ENCODE measurements at regions not wholly inside any gene's neighbourhood (a gene's known extent, or its start where the extent isn't known, plus 50 kb on each side); places are given as distances from the start of the nearest gene placed in this dataset.
"Not testable (repeated sequence)": the region's sequence is repeated elsewhere in the genome, so short reads cannot be mapped to it uniquely, and the experiment has no call there.

DNA sequence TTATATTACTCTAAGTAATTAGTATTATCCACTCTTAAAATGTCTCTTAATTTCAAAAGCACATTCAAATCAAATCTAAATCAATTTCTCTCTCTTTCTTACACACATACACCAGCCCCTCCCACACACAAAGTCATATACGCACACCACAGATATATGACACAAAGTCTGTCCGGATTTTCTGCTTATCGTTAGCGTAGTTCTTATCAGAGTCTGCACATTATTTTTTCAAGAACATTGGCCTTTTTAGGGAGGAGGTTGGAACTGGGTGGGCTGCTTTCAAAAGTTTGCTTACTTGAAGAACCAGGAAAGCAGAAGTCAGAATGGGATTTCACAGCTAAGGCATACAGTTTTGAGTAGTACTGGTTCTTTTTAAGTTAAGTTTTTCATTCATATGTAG is 387.6 kb upstream of the CHRM2 start:
- peaks cover 5% of the 10 kb centered on the region; the same call in 1 of the 2 replicates for H3K4me1 ChIP-seq (ENCODE audit: insufficient read depth, low read length)
- H3K9me3 ChIP-seq (ENCODE audit: control insufficient read depth, insufficient read depth, low read length): no peaks in the 10 kb centered on the region
- no peak overlapping the region for H3K9ac ChIP-seq (ENCODE audit: low read depth, low read length)
- H3K36me3 ChIP-seq (ENCODE audit: insufficient read depth, low read length): no peaks in the 10 kb centered on the region

DNA sequence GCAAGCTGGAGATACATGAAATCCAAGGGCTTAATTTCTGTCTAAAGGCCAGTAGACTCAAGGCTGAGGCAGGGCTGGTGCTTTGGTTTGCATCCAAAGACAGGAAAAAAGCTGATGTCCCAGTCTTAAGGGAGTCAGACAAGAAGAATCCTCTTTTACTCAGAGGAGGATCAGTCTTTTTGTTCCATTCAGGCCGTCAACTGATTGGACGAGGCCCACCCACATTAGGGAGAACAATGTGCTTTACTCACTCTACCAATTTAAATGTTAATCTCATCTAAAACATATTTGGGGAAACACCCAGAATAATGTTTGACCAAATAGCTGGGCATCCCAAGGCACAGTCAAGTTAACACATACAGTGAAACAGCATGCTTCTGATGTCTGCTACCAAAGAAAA is 388.5 kb upstream of the CHRM2 start:
- H3K36me3 ChIP-seq (ENCODE audit: insufficient read depth, low read length): no peaks in the 10 kb centered on the region

DNA sequence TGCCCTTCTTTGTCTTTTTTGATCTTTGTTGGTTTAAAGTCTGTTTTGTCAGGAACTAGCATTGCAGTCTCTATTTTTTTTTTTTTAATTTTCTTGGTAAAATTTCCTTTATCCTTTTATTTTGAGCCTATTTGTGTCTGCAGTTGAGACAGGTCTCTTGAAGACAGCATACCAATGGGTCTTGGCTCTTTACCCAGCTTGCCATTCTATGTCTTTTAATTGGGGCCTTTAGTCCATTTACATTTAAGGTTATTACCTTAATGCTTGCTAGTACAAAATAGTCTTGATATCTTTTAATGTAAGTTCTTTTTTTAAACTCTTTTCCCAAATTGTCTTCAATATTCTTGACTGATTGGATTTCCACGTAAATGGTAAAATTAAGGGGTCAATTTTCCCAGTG is 398.3 kb upstream of the CHRM2 start:
- H3K9ac ChIP-seq (ENCODE audit: low read depth, low read length): no peak overlapping the region
- H3K9me3 ChIP-seq (ENCODE audit: control insufficient read depth, insufficient read depth, low read length): no peaks in the 10 kb centered on the region; the same call in 1 of the 2 replicates

More for the DNA sequence above, 388.5 kb upstream of the CHRM2 start:
- H3K9ac ChIP-seq (ENCODE audit: low read depth, low read length): no peak overlapping the region
- H3K9me3 ChIP-seq (ENCODE audit: control insufficient read depth, insufficient read depth, low read length): no peaks in the 10 kb centered on the region
- peaks cover 5% of the 10 kb centered on the region; the same call in 1 of the 2 replicates for H3K4me1 ChIP-seq (ENCODE audit: insufficient read depth, low read length)

DNA sequence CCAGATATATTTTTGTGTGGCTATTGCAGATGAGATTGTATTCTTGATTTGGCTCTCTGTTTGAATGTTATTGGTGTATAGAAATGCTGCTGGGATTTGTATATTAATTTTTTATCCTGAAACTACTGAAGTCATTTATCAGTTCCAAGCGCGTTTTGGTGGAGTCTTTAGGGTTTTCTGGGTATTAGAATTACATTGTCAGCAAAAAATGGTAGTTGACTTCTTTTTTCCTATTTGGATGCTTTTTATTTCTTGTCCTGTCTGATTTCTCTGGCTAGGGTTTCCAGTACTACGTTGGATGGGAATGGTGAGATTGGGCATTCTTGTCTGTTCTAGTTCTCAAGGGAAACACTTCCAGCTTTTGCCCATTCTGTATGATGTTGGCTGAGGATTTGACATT is 415.5 kb upstream of the CHRM2 start:
- Histone ChIP-seq H3K4me1 (ENCODE audit: insufficient read depth, low read length) (no peaks in the 10 kb centered on the region), H3K9me3 (ENCODE audit: control insufficient read depth, insufficient read depth, low read length) (no peaks in the 10 kb centered on the region), H3K9ac (ENCODE audit: low read depth, low read length) (no peak overlapping the region), H3K36me3 (ENCODE audit: insufficient read depth, low read length) (no peaks in the 10 kb centered on the region)

More for the DNA sequence above, 398.3 kb upstream of the CHRM2 start:
- no peaks in the 10 kb centered on the region for H3K4me1 ChIP-seq (ENCODE audit: insufficient read depth, low read length)
- no peaks in the 10 kb centered on the region for H3K36me3 ChIP-seq (ENCODE audit: insufficient read depth, low read length)

DNA sequence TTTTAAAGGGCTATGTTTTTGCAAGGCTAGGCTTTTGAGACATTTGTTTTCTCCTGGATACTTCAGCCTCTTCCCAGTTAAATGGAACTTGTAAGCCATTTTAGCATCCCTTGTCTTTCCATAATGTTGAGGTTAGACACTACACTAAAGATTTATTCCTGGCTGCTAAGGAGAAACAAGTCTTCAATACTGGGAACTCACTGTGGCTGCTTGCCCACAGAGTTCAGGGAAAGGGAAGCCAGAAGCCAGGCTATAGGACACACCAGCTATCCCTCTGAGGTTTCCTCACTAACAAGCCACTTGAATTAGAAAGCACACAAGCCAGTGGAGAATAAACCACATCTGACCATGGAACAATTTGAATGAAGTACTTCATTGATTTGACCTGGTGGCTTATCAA is 421.7 kb upstream of the CHRM2 start:
- no peaks in the 10 kb centered on the region for H3K4me1 ChIP-seq (ENCODE audit: insufficient read depth, low read length)
- no peaks in the 10 kb centered on the region for H3K9me3 ChIP-seq (ENCODE audit: control insufficient read depth, insufficient read depth, low read length)
- no peak overlapping the region for H3K9ac ChIP-seq (ENCODE audit: low read depth, low read length)
- no peaks in the 10 kb centered on the region for H3K36me3 ChIP-seq (ENCODE audit: insufficient read depth, low read length)

DNA sequence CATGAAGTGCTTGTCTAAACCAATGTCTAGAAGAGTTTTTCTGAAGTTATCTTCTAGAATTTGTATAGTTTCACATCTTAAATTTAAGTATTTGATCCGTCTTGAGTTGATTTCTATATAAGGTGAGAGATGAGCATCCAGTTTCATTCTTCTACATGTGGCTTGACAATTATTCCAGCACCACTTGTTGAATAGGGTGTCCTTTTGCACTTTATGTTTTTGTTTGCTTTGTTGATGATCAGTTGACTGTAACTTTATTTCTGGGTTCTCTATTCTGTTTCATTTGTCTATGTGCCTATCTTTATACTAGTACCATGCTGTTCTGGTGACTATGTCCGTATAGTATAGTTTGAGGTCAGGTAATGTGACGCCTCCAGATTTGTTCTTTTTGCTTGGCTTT is 426.6 kb upstream of the CHRM2 start:
- no peaks in the 10 kb centered on the region for H3K4me1 ChIP-seq (ENCODE audit: insufficient read depth, low read length)
- no peaks in the 10 kb centered on the region for H3K9me3 ChIP-seq (ENCODE audit: control insufficient read depth, insufficient read depth, low read length)
- no peak overlapping the region for H3K9ac ChIP-seq (ENCODE audit: low read depth, low read length)
- H3K36me3 ChIP-seq (ENCODE audit: insufficient read depth, low read length): no peaks in the 10 kb centered on the region

DNA sequence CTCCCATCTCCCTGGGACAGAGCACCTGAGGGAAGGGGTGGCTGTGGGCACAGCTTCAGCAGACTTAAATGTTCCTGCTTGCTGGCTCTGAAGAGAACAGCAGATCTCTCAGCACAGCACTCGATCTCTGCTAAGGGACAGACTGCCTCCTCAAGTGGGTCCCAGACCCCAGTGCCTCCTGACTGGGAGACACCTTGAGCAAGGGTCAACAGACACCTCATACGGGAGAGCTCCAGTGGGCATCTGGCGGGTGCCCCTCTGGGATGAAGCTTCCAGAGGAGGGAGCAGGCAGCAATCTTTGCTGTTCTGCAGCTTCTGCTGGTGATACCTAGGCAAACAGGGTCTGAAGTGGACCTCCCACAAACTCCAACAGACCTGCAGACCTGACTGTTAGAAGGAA is 436.7 kb upstream of the CHRM2 start:
- H3K9me3 ChIP-seq (ENCODE audit: control insufficient read depth, insufficient read depth, low read length); H3K36me3 ChIP-seq (ENCODE audit: insufficient read depth, low read length); H3K9ac ChIP-seq (ENCODE audit: low read depth, low read length); H3K4me1 ChIP-seq (ENCODE audit: insufficient read depth, low read length): not testable (repeated sequence)

DNA sequence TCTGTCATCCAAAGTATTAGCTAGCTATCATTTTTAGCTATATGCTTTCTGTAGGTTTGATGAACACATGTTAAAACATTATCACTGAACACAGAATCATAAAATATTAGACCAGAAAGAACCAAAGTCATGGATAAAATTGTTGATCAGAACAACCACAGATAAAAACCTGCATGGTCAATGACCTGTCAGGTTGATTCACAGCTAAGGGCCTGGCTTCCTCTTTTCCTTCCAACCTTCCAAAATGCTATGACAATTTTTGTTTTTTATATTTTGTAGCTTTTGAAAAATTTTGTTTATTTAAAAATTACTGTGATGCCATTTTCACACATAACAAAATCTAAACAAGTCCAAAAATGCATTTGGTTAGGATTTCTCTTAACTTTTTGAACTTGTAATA is 444.4 kb upstream of the CHRM2 start:
- Histone ChIP-seq H3K9me3 (ENCODE audit: control insufficient read depth, insufficient read depth, low read length) (no peaks in the 10 kb centered on the region), H3K4me1 (ENCODE audit: insufficient read depth, low read length) (peaks cover 5% of the 10 kb centered on the region; the same call in 1 of the 2 replicates), H3K36me3 (ENCODE audit: insufficient read depth, low read length) (no peaks in the 10 kb centered on the region), H3K9ac (ENCODE audit: low read depth, low read length) (no peak overlapping the region)

DNA sequence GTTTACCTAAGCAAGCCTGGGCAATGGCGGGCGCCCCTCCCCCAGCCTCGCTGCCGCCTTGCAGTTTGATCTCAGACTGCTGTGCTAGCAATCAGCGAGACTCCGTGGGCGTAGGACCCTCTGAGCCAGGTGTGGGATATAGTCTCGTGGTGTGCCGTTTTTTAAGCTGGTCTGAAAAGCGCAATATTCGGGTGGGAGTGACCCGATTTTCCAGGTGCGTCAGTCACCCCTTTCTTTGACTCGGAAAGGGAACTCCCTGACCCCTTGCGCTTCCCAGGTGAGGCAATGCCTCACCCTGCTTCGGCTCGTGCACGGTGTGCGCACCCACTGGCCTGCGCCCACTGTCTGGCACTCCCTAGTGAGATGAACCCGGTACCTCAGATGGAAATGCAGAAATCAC is 442.6 kb upstream of the MTPN start:
- not testable (repeated sequence) for H3K9me3 ChIP-seq (ENCODE audit: control insufficient read depth, insufficient read depth, low read length); H3K36me3 ChIP-seq (ENCODE audit: insufficient read depth, low read length); H3K4me1 ChIP-seq (ENCODE audit: insufficient read depth, low read length)
- peak overlapping the region; percentile 52; the same call in 1 of the 2 replicates for H3K9ac ChIP-seq (ENCODE audit: low read depth, low read length)

DNA sequence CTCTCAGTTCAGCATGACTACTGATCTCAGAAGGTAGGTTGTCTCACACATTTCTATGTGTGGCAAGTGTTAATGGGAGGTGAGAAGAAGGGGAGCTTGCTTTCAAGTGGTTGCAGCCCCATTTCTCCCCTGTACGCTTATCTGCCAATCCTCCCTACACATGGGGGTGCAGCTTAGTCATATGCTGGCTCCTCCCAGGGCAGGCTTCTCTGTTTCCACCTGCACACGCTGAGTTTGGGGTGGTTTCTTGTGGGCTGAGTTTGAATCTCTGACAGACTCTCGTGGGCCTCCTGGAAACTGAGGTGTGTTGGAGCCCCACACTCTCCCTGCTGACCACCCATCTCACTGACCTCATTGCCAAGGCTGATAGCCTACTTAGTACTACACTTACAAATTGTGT is 435.8 kb upstream of the MTPN start:
- no peak overlapping the region for H3K9ac ChIP-seq (ENCODE audit: low read depth, low read length)
- H3K4me1 ChIP-seq (ENCODE audit: insufficient read depth, low read length): no peaks in the 10 kb centered on the region
- no peaks in the 10 kb centered on the region for H3K36me3 ChIP-seq (ENCODE audit: insufficient read depth, low read length)
- H3K9me3 ChIP-seq (ENCODE audit: control insufficient read depth, insufficient read depth, low read length): no peaks in the 10 kb centered on the region

DNA sequence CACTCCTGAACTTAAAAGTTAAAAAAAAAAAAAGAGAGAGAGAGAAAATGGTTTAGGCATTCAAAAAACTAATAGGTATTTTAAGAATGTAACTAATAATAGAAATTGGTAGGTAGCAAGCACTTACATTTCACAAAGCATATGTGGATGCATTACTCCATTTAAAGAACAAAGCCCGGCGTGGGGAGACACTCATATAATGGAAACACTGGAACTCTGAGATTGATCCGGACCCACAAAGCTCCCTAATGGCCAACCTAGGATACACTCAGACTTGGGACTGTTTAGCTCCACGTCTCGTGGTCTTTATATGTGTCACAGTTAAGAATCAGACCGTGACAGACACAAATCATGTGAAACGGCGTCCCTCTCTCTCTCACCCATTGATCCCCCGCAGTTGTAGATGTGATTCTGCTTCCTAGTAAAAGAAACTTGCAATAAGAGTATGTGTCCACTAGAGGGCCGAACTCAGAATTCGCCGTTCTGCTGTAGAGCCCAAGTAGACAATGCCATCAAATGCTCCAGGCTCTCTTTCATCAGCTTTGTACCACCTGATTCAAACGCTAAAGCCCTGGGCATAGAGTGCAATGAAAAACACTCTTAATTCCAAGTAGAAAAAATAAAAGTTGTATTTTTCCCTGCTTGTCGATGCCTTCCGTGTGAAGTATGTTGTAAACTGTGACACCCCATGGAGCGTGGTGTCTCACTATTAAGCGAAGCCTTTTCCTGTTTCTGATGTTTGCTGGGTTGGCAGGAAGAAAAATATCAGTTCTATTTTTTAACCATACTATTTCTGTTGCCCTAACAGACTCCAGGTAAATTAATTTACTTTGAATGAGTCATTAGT is 429.0 kb upstream of the MTPN start:
- no peaks in the 10 kb centered on the region; the same call in 1 of the 2 replicates for H3K4me1 ChIP-seq (ENCODE audit: insufficient read depth, low read length)
- H3K36me3 ChIP-seq (ENCODE audit: insufficient read depth, low read length): no peaks in the 10 kb centered on the region
- H3K9me3 ChIP-seq (ENCODE audit: control insufficient read depth, insufficient read depth, low read length): no peaks in the 10 kb centered on the region
- peak overlapping the region; percentile 52 for H3K9ac ChIP-seq (ENCODE audit: low read depth, low read length)

DNA sequence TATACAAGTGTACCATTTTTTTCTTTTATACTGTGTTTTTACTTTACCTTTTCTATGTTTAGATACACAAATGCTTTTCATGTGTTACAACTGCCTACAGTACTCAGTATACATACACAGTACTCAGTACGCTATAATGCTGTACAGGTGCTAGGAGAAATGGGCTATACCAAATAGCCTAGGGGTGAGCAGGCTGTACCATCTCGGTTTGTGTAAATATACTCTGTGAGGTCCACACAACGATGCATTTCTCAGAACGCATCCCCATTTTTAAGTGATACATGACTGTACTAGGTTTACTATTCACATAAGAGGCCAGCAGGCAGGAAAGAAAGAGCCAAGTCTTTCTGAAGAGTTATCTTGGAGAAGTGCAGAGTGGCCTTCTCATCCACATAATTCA is 426.4 kb upstream of the MTPN start:
- no peaks in the 10 kb centered on the region for H3K9me3 ChIP-seq (ENCODE audit: control insufficient read depth, insufficient read depth, low read length)
- no peaks in the 10 kb centered on the region for H3K36me3 ChIP-seq (ENCODE audit: insufficient read depth, low read length)
- H3K4me1 ChIP-seq (ENCODE audit: insufficient read depth, low read length): peaks cover 2% of the 10 kb centered on the region
- H3K9ac ChIP-seq (ENCODE audit: low read depth, low read length): no peak overlapping the region

DNA sequence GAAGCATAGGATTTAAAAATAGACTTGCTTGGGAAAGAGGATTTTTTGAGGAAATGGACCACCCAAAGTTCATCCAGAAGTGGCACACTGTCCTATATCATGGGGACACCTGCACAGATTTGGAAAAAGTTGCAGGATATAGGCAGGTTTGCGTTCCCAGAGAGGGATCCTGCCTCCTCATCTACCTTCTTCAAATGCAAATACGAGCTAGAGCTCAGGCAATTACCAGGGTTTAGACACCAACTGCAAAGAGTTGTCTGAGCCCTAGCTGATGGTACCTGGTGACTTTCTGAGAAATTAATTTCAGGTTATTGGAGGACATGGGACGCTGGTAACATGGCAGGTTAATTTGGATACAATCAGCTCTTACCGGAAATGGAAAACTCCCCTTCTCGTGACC is 423.7 kb upstream of the MTPN start:
- no peaks in the 10 kb centered on the region for H3K9me3 ChIP-seq (ENCODE audit: control insufficient read depth, insufficient read depth, low read length)
- no peaks in the 10 kb centered on the region for H3K36me3 ChIP-seq (ENCODE audit: insufficient read depth, low read length)
- peaks cover 3% of the 10 kb centered on the region; the same call in 1 of the 2 replicates for H3K4me1 ChIP-seq (ENCODE audit: insufficient read depth, low read length)
- H3K9ac ChIP-seq (ENCODE audit: low read depth, low read length): no peak overlapping the region

DNA sequence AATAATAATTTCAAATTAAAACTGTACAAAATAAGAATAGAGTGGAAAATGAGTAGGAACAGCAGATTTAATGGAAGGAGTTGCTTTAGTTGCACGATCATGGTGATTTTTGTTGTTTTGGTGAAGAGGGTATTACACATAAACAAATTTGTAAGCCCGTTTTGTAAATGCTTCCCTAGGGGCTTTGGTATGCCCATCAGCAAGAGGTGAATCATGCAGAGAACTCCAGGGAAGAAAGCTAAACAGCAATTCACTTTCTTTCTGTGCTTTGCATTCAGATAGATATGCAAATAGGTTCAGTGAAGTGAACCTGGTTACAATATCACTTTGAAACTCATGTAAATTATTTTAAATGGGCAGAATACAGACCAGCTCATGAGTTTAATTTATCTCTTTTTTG is 422.2 kb upstream of the MTPN start:
- H3K9ac ChIP-seq (ENCODE audit: low read depth, low read length): no peak overlapping the region
- H3K9me3 ChIP-seq (ENCODE audit: control insufficient read depth, insufficient read depth, low read length): no peaks in the 10 kb centered on the region
- H3K36me3 ChIP-seq (ENCODE audit: insufficient read depth, low read length): no peaks in the 10 kb centered on the region
- H3K4me1 ChIP-seq (ENCODE audit: insufficient read depth, low read length): peaks cover 3% of the 10 kb centered on the region; the same call in 1 of the 2 replicates

DNA sequence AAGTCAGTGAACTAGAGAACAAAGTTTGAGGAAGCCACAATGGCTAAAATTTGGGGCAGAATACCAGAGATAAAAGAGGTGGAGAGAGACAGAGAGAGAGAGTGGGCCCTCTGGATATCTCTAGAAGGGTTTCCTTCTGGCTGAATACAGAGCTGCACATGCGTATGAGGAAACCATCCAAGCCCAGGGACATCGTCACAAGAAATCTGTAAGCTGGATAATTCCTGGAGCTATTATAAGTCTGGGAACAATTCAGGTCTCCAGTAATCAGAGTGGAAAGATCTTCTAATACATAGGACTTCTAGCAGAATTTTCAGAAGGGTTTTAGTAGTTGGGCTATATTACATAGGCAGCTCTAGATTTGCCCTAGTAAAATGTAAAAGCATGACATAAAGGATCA is 415.7 kb upstream of the MTPN start:
- Histone ChIP-seq H3K36me3 (ENCODE audit: insufficient read depth, low read length) (no peaks in the 10 kb centered on the region), H3K9me3 (ENCODE audit: control insufficient read depth, insufficient read depth, low read length) (no peaks in the 10 kb centered on the region), H3K4me1 (ENCODE audit: insufficient read depth, low read length) (peaks cover 5% of the 10 kb centered on the region; the same call in 1 of the 2 replicates), H3K9ac (ENCODE audit: low read depth, low read length) (no peak overlapping the region)

Data from ES-I3 (cell line).